ENCODE measurements at regions not wholly inside any gene's neighbourhood (a gene's known extent, or its start where the extent isn't known, plus 50 kb on each side); places are given as distances from the start of the nearest gene placed in this dataset.
A peak's percentile ranks its signal among the peaks of the same experiment; 100 is the strongest.

DNA sequence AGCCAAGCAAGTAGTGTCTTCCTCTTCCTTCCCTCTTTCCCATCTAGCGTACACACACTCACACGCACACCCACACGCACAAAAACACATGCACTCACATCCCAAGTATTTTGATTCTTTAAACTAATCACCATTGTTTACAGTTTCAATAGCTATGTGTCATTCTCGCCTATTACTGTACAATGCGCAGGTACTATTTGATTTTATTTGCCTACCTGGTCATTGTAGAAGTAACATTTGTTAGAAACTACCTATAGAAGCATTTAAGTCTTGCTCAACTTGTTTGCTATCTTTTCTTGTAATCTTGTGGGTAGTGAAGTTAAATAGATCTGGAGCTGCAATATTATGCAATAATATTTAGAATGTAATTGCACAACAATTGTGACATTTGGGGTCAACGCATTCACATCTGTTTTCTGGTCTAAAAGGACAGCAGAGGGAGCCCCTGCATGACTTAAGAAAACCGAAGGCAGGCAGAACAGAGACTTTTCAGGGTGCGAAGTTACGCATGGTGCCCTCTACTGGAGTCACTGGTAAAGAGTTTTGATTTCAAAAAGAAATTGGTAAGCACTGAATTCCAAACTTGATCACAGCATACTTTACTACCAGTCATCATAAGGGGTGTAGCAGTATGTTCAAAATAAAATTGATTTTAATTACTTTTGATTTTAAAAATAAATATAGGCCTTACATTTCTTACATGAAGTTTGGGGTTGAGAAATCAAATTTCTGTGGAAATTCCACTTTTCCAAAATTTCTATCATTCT is 503.3 kb upstream of the FAM241A start:
- TF ChIP-seq, protein P1, sequence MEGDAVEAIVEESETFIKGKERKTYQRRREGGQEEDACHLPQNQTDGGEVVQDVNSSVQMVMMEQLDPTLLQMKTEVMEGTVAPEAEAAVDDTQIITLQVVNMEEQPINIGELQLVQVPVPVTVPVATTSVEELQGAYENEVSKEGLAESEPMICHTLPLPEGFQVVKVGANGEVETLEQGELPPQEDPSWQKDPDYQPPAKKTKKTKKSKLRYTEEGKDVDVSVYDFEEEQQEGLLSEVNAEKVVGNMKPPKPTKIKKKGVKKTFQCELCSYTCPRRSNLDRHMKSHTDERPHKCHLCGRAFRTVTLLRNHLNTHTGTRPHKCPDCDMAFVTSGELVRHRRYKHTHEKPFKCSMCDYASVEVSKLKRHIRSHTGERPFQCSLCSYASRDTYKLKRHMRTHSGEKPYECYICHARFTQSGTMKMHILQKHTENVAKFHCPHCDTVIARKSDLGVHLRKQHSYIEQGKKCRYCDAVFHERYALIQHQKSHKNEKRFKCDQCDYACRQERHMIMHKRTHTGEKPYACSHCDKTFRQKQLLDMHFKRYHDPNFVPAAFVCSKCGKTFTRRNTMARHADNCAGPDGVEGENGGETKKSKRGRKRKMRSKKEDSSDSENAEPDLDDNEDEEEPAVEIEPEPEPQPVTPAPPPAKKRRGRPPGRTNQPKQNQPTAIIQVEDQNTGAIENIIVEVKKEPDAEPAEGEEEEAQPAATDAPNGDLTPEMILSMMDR (IDR thresholded peaks at IDR 0.05), result peak; percentile 51 to 84 (median 79)
- TF ChIP-seq POLR2A (IDR thresholded peaks at IDR 0.05), result no peak
